ENCODE measurements at regions not wholly inside any gene's neighbourhood (a gene's known extent, or its start where the extent isn't known, plus 50 kb on each side); places are given as distances from the start of the nearest gene placed in this dataset.
A peak's percentile ranks its signal among the peaks of the same experiment; 100 is the strongest.

DNA sequence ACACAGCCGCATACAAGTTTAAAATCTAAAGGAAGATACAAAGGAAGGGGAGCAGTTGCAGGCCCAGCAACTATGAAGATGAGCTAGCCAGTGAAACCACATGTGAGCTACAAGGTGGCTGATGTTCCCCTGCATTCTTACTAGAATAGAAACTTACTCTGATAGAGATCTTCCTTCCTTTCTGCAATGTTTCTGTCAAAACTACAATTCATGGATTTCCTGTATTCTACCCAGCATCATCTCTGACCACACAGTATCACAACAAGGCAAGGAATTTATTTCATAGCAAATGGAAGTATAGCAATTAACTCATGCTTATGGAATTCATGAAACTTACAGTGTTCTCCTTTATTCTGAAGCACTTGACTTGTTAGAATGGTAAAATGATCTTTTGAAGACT lies 68.7 kb upstream of the AASS start:
- DNase-seq (no peak), ATAC-seq (no peak), FAIRE-seq (no peak)
- H3K36me3 ChIP-seq: no peaks in the 10 kb centered on the region
- WGBS, 2 donors: 88 to 93% methylated on average over 1 of the region's 1 CpG
- no peaks in the 10 kb centered on the region for H3K9me3 ChIP-seq
- H3K4me1 ChIP-seq: no peaks in the 10 kb centered on the region
- H3K27ac ChIP-seq: no peak overlapping the region
- H3K27me3 ChIP-seq: no peaks in the 10 kb centered on the region
- no peak overlapping the region for H3K4me3 ChIP-seq
- intact Hi-C loops (cut with DNase I): loop anchor here in 1 of 3 donors (10.0 kb wide), 1 partner anchor 322 kb away; no protein-coding TSS in a partner anchor
- TF ChIP-seq, protein P1, sequence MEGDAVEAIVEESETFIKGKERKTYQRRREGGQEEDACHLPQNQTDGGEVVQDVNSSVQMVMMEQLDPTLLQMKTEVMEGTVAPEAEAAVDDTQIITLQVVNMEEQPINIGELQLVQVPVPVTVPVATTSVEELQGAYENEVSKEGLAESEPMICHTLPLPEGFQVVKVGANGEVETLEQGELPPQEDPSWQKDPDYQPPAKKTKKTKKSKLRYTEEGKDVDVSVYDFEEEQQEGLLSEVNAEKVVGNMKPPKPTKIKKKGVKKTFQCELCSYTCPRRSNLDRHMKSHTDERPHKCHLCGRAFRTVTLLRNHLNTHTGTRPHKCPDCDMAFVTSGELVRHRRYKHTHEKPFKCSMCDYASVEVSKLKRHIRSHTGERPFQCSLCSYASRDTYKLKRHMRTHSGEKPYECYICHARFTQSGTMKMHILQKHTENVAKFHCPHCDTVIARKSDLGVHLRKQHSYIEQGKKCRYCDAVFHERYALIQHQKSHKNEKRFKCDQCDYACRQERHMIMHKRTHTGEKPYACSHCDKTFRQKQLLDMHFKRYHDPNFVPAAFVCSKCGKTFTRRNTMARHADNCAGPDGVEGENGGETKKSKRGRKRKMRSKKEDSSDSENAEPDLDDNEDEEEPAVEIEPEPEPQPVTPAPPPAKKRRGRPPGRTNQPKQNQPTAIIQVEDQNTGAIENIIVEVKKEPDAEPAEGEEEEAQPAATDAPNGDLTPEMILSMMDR (IDR thresholded peaks at IDR 0.05): no peak

DNA sequence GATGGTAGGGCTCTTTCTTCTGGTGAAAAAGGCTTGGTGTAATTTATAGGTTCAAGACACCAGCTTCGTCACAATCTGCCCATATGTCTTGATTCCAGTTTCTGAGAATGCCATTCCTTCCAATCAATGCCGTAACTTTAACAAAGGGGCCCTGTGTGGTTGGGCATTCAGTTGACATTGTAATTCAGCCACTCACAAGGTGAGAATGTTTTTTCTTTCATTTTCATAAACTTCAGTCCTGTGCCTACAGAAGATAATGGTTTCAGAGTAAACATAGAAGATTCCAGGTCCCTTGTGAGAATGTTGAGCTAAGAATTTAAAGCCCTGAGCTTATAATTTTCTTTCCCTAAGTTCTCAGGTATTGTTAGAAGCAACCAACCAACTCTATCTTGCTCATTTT lies 67.3 kb upstream of the AASS start:
- 89% methylated on average over 2 of the region's 2 CpGs for WGBS, 2 donors
- Histone ChIP-seq H3K9me3 (no peaks in the 10 kb centered on the region), H3K36me3 (no peaks in the 10 kb centered on the region), H3K27me3 (no peaks in the 10 kb centered on the region), H3K4me1 (no peaks in the 10 kb centered on the region), H3K4me3 (no peak overlapping the region), H3K27ac (no peak overlapping the region)
- no peak for DNase-seq
- TF ChIP-seq, protein P1 (IDR thresholded peaks at IDR 0.05): no peak
- intact Hi-C loops (cut with DNase I): loop anchor here in 1 of 3 donors (10.0 kb wide), 1 partner anchor 323 kb away; no protein-coding TSS in a partner anchor
- no peak for ATAC-seq
- FAIRE-seq: no peak

DNA sequence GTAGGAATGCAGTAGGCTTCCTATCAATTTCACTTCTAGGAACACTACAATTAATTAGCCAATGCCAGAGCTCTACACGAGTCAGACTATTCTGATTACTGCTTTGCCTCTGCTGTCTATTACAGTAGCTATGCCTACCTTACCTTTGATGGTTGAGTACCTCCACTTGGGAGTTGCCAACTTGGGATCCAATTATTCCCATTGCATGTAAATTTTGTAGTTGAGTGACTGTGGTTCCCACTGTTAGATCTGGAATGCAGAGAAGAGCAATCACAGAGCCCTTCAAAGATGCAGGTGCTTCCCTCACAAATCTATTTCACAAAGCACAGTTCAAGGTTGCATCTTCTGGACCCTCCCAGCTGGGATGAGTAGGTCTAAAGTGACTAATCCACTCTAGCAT lies 62.9 kb upstream of the AASS start:
- 90 to 93% methylated on average over 1 of the region's 1 CpG for WGBS, 2 donors
- H3K9me3 ChIP-seq: no peaks in the 10 kb centered on the region
- DNase-seq (no peak), FAIRE-seq (no peak), ATAC-seq (no peak)
- intact Hi-C loops (cut with DNase I): no loop called here
- no peaks in the 10 kb centered on the region for H3K36me3 ChIP-seq
- H3K27ac ChIP-seq: no peak overlapping the region
- H3K4me1 ChIP-seq: no peaks in the 10 kb centered on the region
- no peaks in the 10 kb centered on the region for H3K27me3 ChIP-seq
- TF ChIP-seq, protein P1 (IDR thresholded peaks at IDR 0.05): no peak
- H3K4me3 ChIP-seq: no peak overlapping the region

DNA sequence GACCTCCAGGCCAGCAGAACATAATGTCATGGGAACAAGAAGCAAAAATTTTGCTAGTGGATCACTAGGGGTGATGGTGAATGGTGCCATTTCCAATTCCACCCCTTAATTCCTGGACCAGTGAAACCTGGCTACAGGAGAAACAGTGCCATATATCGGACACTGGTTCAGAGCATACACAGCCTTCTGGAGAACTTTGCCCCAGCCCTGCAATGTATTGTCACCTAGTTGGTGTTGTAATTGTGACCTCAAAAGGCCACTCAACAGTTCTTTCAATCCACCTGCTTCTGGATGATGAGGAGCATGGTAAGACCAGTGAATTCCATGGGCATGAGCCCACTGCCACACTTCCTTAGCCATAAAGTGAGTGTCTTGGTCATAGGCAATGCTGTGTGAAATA lies 59.8 kb upstream of the AASS start:
- peaks cover 6 to 19% (median 12%) of the 10 kb centered on the region in 3 donors for H3K4me1 ChIP-seq
- intact Hi-C loops (cut with DNase I): no loop called here
- no peaks in the 10 kb centered on the region for H3K36me3 ChIP-seq
- no peaks in the 10 kb centered on the region for H3K9me3 ChIP-seq
- no peak overlapping the region for H3K4me3 ChIP-seq
- DNase-seq (no peak), FAIRE-seq (no peak), ATAC-seq (no peak)
- TF ChIP-seq, protein P1 (IDR thresholded peaks at IDR 0.05): no peak
- WGBS, 2 donors: 97 to 100% methylated on average over 1 of the region's 1 CpG
- no peaks in the 10 kb centered on the region for H3K27me3 ChIP-seq
- H3K27ac ChIP-seq: no peak overlapping the region

DNA sequence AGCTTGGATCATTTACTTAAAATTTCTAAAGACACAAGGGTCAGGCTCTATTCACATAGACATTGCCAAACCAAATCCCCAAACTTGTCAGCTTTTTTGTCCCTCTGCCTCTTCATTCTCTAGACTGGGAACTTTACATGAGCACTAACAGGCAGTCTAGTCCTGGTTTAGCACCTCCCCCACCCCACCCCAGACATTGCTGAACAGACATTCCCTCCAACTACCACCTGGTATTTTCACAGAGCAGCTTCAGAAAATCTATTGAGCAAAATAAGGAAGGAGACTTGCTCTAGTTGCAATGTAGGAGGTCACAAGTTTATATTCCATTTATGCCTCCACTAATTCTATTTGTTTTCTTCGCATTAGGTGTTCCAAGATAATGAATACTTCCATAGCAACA lies 56.8 kb upstream of the AASS start:
- intact Hi-C loops (cut with DNase I): no loop called here
- no peak overlapping the region for H3K4me3 ChIP-seq
- 47 to 66% methylated on average over 1 of the region's 1 CpG for WGBS, 2 donors
- H3K36me3 ChIP-seq: no peaks in the 10 kb centered on the region
- H3K9me3 ChIP-seq: no peaks in the 10 kb centered on the region
- H3K27ac ChIP-seq: no peak overlapping the region
- peaks cover 6 to 19% (median 12%) of the 10 kb centered on the region in 3 donors for H3K4me1 ChIP-seq
- ATAC-seq (peak; percentile 71 to 84 (median 80)), FAIRE-seq (no peak), DNase-seq (peak in 4 of 6 donors; percentile 32 to 64 (median 49))
- H3K27me3 ChIP-seq: no peaks in the 10 kb centered on the region
- TF ChIP-seq, protein P1 (IDR thresholded peaks at IDR 0.05): no peak

All from pancreas (tissue), 10 donors.